ENCODE measurements at regions not wholly inside any gene's neighbourhood (a gene's known extent, or its start where the extent isn't known, plus 50 kb on each side); places are given as distances from the start of the nearest gene placed in this dataset.
"Not testable (repeated sequence)": the region's sequence is repeated elsewhere in the genome, so short reads cannot be mapped to it uniquely, and the experiment has no call there.

DNA sequence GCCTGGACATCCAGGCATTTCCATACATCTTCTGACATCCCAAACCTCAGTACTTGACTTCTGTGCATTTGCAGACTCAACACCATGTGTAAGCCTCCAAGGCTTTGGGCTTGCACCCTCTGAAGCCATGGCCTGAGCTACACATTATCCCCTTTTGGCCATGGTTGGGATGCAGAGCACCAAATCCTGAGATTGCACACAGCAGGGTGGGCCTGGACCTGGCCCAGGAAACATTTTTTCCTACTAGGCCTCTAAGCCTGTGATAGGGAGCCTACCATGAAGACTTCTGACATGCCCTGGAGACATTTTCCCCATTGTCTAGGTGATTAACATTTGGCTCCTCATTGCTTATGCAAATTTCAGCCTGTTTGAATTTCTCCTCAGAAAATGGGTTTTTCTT lies 853.4 kb upstream of the SPRY2 start:
- intact Hi-C loops (cut with DNase I), result no loop called here

DNA sequence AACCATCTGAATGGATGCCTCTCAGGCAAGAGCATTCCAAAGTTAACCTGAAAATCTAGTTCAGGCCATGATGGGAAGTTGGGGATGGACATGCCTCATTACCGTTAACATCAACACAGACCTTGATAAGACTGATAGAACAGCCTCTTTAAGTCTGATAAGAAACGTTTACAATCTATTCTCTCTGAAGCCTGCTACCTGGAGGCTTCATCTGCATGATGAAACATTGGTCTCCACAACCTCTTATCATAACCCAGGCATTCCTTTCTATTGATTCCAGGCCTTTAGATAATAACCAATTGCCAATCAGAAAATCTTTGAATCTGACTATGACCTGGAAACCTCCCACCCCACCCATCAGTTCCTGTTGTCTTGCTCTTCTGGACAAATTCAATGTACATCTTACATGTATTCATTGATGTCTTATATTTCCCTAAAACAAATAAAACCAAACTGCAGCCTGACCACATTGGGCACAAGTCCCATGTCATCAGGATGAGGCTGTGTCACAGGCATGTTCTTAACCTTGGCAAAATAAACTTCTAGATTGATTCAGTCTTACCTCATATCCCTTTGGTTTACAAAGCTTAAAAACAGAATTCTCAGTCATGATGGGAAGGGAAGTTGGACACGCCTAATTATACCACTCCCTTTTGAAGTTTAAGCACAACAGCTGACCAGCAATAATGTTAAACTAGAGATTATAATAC lies 843.8 kb upstream of the SPRY2 start:
- intact Hi-C loops (cut with DNase I), result no loop called here

More for the DNA sequence above, 853.4 kb upstream of the SPRY2 start:
- no peak for DNase-seq

DNA sequence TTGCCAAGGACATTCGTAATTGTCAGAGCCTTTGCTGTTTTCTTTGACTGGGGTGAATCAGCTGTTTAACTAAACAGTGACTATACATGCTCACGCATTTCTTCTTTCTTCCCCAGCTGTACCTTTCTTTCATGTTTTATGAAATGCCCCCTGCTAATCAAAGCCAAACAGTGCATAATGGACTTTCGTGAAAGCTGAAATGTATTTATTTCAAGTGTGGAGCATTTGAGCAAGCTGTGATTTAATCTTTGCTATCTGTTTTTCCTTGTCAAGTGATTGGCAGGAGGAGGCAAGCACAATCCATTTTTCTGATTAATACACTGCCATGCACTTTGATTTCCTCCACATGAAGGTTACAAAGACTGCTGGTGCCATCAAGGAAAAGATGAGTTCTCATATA lies 831.7 kb upstream of the SPRY2 start:
- intact Hi-C loops (cut with DNase I), result loop anchor here (5.0 kb wide), 1 partner anchor 310 kb away; no protein-coding TSS in a partner anchor
- no peak for DNase-seq

More for the DNA sequence above, 843.8 kb upstream of the SPRY2 start:
- DNase-seq, result no peak

DNA sequence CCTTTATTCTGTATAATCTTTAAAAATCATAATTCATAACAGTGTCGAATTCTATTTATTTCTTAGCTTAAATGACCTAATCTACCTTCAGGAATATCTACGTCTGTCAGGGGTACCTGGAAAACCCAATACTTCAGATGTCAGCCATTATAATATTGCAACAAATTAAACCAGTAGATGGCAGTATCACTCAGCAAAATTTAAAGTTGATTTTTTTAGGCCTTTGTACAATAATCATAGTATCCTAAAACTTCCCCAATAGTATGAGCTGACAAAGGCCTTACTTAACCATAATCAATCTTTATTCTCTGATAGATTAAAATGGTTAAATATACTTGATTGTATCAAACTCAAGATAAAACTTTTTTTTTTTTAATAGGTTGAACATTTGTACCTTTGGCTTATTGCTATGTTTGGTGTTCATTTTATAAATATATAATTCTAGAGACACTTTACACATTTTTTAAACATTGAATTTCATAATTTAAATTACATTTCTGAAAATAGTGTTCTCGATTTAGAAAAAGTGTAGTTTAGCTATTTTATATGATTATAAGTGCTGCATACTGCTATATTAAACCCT lies 830.2 kb upstream of the SPRY2 start:
- intact Hi-C loops (cut with DNase I), result loop anchor here (5.0 kb wide), 1 partner anchor 311 kb away; no protein-coding TSS in a partner anchor
- no peak for DNase-seq

DNA sequence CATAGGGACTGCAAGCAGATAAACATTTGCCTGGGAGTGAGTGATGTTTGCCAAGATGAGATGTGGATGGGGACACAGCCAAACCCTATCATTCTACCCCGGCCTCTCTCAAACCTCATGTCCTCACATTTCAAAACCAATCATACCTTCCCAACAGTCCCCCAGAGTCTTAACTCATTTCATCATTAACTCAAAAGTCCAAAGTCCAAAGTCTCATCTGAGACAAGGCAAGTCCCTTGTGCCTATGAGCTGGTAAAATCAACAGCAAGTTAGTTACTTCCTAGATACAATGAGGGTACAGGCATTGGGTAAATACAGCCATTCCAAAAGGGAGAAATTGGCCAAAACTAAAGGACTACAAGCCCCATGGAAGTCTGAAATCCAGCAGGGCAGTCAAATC lies 822.9 kb upstream of the SPRY2 start:
- DNase-seq; intact Hi-C loops (cut with DNase I): not testable (repeated sequence)

DNA sequence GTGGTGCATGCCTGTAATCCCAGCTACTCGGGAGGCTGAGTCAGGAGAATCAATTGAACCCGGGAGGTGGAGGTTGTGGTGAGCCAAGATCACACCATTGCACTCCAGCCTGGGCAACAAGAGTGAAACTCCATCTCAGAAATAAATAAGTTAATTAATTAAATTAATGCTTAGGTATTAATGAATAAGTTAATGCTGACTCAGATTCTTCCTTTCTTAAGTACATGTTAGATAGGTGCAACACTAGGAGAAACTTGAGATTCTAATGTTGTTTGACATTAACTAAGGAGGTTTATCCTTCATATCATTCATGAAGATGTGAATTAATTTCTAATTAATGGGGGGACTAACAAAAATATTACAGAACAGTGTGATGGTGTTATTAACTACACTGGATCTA lies 812.6 kb upstream of the SPRY2 start:
- intact Hi-C loops (cut with DNase I), result no loop called here
- DNase-seq, result no peak

DNA sequence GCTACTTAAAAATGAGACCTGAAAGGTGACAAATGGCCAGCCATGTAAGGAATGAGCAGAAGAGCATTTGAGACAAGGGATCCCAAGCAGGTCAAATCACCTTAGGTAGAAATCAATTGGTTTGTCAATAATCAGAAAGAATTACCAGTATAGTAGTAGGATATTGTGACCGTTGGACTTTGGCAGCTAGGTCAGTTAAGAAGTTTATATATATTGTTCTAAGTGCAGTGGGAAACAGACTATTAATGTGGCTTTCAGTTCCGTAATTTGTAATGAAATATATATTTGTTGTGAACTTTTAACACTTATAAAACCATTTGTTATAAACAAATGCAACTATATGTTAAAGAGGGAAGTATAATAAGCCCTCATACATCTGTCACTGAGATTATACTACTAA lies 807.9 kb upstream of the SPRY2 start:
- no peak for DNase-seq
- intact Hi-C loops (cut with DNase I), result no loop called here

DNA sequence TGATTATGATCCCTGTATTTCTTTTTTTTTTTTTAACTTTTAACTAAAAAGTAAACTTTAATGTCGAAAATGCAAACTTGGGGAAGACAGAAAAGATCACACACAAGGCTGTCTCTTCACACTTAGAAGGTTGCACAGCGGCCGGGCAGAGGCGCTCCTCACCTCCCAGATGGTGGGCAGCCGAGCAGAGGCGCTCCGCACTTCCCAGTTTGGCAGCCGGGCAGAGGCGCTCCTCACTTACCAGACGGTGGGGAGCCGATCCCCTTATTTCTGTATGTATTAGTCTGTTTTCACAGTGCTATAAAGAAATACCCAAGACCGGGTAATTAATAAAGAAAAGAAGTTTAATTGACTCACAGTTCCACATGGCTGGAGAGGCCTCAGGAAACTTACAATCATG lies 805.6 kb upstream of the SPRY2 start:
- peak in 2 of 10 donors; percentile 27 to 57 for DNase-seq
- intact Hi-C loops (cut with DNase I), result not testable (repeated sequence)

DNA sequence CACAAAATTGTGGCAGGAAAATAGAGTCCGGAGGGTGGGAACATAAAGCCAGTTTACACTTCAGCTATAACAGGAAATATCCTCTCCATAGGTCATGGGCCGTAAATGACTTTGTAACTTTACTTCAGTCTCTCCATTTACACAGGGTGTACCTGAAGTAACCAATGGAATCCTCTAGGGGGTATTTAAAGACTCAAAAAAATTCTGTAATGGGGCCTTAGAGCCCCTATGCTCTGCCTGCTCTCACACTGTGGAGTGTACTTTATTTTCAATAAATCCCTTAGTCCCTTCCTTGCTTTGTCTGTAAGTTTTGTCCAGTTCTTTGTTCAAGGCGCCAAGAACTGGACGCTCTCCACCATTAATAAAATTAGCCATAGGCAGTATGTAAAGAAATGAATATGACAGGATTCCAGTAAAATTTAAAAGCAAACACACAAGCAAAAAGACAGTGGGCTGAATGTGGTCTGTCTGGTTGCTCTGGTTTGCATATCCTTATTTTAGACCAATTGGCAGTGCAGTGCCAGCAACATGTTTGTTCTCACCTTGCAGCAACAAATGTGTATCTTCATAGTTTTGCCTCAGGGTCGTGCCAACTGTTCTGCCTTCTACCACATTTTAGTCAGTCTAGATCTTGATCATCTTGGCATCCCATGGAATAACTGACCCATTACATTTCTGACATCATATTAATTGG lies 801.5 kb upstream of the SPRY2 start:
- DNase-seq, result no peak
- intact Hi-C loops (cut with DNase I), result no loop called here

DNA sequence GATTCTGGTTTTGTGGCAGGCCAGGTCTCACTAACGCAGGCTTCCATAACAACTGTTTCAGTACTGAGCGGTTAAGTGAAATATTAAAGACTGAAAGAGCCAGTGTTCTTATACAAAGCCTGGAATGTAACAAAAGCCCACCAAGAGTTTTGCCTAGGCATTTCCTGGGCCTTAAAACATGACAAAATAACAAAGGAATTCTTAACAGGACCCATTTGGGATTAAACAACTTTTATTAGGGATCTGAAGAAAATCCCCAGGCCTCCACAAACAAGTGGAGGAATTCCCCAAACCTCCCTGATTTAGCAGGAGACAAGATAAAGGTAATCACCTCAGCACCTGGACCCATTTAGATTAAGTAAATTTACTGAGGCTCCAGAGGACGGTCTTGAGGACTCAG lies 799.7 kb upstream of the SPRY2 start:
- no peak for DNase-seq

DNA sequence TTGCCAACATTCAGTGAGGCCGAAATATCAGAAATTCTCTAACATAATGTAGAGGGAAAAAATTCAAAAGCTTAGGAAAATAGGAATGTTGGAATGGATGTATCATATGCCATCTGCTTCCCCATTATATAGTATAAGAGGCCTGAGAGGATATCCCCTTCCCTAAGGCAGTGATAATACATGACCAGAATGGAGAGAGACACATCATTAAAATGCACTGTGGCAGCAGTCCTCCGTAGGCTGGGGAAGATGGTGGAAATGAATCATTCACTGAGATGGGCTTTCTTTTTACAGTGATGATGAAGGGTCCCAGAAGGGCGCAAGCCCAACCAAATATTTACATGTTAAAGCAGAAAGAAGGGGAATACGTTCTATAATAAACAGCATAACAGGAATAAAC lies 799.1 kb upstream of the SPRY2 start:
- peak in 1 of 10 donors; percentile 9 for DNase-seq
- intact Hi-C loops (cut with DNase I), result no loop called here

More for the DNA sequence above, 799.7 kb upstream of the SPRY2 start:
- intact Hi-C loops (cut with DNase I), result no loop called here

DNA sequence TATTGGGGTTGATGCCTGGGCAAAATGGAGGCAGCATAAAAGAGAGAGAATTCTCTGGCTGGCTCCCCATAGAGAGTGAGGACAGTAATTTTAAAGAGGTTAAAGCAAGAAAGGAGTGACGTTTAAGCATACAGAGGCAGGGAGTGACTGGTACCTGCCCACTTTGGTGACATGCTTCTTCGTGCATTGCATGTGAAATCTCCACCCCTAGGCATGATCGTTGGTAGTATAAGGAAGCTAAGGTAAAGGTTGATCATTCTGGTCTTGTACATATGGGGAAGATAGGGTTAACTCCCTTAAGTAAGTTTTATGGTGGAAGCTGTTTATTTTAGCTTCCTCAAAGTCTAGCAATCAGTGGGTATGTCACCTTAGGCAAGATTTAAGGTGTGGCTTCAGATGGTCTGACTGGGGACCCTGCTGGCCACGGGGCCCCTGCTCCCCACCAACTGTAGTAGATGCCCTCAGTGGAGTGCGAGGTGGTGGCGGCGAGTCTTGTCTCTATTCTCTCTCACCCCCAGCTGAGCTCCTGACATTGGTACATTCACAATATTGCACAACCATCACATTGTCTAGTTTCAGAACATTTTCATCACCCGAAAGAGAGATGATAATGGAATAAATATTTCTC lies 797.5 kb upstream of the SPRY2 start:
- intact Hi-C loops (cut with DNase I), result no loop called here

DNA sequence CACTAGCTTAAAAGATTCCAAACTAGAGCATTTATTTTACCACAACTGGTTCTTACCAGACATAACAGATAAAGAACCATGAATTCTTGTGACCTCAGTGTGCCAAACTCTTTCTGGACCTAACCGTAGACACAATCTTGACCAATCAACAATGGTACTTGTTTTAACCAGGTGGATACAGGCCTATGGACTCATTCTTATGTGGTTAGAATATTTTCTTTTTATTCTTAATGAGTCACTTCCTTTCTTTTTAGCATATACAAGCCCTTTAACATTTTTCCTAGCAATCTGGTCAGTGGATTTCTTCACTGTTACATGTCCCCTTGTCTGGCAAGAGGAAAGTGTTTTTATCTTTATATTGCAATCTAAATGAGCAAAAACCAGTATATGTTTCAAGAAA lies 792.1 kb upstream of the SPRY2 start:
- intact Hi-C loops (cut with DNase I), result no loop called here
- DNase-seq, result no peak

More for the DNA sequence above, 797.5 kb upstream of the SPRY2 start:
- DNase-seq, result no peak

DNA sequence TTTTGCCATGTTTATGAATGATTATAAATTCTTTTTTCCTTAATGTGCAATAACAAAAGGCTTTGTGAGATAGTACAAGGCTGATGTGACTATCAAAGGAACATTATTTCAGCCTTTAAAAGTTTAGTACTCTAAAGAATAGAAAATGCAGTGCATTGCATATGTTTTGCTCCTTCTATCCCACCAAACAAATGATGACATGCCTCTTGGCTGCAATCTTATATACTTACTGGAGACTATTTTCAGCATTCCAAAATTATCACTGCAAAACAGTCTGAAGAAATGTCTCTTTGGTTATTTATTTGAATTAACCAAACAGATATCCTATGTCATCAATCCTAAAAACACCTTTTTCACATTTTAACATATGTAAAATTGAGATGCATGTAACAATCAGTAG lies 776.5 kb upstream of the SPRY2 start:
- intact Hi-C loops (cut with DNase I), result no loop called here
- no peak for DNase-seq

DNA sequence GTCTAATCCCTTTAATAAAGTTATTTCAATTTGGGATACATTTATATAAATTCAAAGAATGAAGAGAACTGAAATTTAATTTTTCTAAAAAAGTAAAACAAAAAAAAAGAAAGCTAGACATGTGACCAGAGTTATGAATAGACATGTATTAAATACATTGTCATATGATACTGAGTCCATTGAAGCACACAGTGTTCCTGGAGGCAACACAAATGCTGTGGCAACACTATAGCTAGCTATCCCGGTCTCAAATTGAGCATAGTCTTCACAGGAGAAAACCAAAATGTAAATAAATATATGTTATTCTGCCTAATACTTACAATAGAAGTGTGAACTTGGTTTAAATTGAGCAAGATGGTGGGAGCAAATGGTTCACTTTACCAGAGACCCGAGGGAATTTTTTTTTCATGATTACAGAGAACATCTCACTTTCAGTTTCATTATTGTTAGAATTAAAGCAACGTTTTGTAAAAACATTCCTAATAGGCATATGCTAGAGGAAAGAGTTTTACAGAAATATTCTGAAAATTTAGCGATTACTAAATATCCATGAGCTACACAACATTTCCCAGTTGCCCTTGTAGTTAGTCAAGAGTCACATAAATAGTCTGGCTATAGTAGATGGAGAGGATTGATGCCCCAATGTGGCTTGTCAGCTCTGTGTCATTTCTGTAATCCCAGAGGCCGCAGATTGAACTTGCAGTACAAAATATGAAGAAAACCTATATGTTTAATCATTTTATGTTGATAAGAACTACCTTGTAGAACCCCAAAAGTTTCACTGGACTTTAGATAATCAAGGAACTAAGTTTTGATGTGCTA lies 775.7 kb upstream of the SPRY2 start:
- DNase-seq, result no peak
- intact Hi-C loops (cut with DNase I), result no loop called here

DNA sequence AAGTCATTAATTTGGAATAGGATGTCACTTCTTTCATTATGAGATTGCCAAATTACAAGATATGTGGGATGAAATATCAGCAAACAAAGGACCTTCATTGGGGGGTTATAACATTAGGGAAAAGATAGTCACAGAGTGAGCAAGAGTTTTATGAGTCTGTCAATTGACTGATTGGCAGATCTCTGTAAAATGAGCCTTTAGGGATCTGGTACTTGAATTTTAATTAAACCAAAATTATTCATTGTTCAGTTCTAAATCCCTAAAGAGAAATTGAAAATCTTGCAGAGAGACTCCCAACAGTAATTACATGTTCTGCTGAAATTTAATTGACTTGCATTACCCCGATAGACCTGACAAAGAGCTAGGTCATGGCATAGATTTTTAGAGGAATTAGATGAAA lies 768.1 kb upstream of the SPRY2 start:
- no peak for DNase-seq
- intact Hi-C loops (cut with DNase I), result no loop called here

DNA sequence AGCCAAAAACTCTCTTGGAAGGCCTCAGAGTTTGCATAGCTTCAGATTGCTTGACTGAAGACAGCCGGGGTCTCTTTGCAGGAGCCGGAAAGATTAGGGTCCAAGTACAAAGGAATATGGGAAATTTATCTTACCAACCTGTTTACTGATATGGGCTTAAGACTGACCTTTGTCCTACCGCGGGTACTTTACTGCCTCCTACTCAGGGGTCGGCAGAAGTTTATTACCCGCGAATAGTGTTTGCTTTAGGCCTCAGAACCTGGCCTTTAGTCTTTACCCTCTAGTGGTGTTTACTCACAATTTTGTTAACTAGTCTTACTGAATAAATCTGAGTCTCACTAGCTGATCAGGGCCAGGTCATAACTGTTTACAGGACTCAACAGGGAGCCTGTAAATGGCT lies 765.4 kb upstream of the SPRY2 start:
- intact Hi-C loops (cut with DNase I), result no loop called here
- DNase-seq, result no peak

DNA sequence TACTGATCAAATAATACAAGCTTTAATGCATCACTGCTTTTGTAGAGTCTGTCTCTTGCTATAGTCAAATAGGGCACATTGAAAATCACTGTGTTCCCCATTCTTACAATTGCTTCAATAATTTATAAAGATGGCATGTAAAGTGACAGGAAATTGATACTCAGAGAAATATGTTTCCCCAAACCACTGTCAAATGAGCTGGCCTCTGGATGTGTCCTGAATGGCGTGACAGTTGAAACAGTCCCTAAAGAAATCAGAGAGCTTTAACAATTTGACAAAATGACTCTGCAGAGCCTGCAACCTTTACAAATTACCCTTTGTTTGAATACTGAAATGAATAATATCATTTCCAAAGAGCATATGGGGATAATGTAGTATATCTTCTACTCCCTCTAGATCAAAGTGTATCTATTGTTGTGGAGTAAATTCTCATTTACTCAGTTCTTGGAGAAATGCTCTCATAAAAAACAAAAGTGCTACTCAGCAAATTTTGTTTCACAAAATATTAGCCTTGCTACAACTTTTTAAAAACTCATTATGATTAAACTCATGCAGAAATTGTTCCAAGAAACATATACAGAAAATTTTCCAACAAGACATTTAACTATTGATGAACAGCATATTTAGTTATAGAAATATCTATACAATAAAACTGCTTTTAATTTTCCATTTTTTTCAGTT lies 763.2 kb upstream of the SPRY2 start:
- intact Hi-C loops (cut with DNase I), result no loop called here
- no peak for DNase-seq

DNA sequence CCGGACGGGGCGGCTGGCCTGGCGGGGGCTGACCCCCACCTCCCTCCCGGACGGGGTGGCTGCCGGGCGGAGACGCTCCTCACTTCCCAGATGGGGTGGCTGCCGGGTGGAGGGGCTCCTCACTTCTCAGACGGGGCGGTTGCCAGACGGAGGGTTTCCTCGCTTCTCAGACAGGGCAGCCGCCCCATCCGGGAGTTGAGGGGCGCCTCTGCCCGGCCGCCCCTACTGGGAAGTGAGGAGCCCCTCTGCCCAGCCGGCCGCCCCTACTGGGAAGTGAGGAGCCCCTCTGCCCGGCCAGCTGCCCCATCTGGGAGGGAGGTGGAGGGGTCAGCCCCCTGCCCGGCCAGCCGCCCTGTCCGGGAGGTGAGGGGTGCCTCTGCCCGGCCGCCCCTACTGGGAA lies 761.1 kb upstream of the SPRY2 start:
- peak in 2 of 10 donors; percentile 64 to 70 for DNase-seq

More for the DNA sequence above, 761.1 kb upstream of the SPRY2 start:
- intact Hi-C loops (cut with DNase I), result not testable (repeated sequence)

Data from posterior cingulate gyrus (tissue), 11 donors.